ENCODE measurements at regions not wholly inside any gene's neighbourhood (a gene's known extent, or its start where the extent isn't known, plus 50 kb on each side); places are given as distances from the start of the nearest gene placed in this dataset.
"Not testable (repeated sequence)": the region's sequence is repeated elsewhere in the genome, so short reads cannot be mapped to it uniquely, and the experiment has no call there.

DNA sequence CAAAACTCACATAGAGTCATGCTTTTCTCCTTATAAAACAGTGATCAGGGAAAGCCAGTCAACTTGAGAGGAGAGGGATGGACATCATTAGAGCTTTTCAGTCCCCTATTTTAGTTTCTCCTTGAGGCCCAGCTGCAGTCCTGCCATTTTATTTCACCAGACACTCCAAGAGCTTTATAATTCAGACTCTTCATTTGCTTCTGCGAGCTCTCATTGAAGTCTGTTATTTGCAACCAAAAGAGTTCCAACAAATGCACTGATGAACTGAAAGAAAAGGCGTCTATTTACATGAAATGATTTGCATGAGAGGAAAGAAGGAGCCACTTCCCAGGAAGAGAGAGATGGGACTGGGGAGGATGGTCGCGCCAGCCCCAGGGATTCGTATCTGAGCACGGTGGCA is 86.8 kb downstream of the NDUFA12 start:
- DNase-seq, result no peak

DNA sequence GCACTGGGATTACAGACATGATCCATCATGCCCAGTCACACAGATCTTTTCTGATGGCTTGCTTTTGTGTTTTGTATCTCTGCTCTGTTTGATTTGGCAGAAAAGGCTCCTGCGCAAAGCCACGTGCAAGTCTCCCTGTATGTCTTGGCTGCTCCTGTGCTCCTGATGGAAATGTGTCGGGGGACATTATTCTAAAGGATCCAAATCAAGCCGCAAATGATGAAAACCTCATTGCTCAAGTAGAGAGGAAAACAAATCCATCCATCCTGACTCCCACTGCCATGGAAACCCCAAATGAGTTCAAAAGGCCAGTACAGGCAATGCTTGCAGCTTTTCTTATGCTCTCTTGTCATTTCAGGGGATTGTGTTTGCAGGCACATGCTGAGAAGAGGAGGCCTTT is 93.8 kb downstream of the NDUFA12 start:
- DNase-seq, result no peak

DNA sequence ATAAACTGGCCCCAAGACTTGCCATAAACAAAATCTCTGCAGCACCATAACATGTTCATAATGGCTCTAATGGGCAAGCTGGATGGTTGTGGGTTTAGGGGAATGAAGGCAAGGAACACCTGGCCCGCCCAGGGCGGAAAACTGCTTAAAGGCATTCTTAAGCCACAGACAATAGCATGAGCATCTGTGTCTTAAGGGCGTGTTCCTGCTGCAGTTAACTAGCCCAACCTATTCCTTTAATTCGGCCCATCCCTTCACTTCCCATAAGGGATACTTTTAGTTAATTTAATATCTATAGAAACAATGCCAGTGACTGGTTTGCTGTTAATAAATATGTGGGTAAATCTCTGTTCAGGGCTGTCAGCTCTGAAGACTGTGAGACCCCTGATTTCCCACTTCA is 97.7 kb downstream of the NDUFA12 start:
- DNase-seq, result not testable (repeated sequence)

DNA sequence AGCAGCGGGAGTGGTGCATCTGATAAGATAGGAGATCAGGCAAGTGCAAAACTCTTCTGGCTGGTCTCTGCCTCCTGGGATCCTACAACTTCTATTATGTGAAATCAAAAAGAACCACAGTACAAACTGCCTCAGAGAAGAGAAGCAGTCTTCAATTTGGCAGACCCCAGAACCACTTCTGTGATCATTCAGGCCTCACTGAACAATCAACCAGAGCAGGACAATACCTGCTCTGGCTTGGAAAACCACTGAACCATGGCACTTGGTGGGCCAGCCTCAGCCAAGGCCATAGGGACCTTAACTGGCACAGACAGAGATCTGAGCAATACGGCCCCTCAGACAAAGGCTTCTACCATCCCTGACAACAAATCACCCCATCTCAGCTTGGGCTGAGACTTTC is 103.0 kb downstream of the NDUFA12 start:
- DNase-seq, result no peak

DNA sequence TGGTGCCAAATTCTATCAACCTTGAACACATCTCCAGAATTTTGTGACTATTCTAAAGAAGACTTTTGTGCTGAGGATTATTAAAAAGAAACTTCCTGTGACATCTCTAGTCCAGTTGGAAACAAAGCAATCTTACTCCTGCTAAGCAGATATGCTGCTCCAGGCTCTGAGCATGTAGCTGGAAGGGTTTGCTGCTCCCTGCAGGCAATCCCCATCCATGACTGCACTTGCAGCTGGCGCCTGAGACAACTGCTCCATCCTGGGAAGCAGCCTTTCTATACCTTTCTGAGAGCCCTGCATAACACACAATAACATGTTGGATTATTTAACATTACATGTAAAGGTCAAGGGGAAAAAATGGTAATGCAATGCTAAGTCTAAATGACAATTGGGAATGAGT is 105.1 kb downstream of the NDUFA12 start:
- DNase-seq, result no peak

DNA sequence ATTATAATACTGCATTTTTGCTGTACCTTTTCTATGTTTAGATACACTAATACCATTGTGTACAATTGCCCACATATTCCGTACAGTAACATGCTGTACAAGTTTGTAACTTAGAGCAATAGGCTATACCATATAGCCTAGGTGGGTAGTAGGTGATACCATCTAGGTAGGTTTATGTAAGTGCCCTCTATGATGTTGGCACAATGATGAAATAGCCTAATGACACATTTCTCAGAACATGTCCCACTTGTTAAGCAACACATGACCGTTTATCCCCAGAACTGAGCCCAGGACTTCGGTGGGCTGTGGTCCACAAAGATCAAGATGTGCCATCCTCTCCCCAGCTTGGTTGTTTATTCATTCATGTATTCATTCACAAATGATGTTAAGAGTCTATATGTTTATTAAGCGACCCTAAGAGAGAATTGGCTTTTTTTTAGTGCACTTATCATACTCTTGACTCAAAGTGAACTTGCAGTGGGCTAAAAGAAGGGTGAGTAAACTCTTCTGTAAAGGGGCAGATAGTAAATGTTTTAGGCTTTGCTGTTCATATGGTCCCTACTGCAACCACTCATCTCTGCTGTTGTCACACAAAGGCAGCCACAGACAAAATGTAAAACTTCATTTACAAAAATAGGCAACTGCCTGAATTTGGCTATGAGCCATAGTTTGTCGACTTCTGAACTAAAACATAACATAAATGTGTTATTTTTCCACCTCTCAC is 110.8 kb downstream of the NDUFA12 start:
- DNase-seq, result no peak

DNA sequence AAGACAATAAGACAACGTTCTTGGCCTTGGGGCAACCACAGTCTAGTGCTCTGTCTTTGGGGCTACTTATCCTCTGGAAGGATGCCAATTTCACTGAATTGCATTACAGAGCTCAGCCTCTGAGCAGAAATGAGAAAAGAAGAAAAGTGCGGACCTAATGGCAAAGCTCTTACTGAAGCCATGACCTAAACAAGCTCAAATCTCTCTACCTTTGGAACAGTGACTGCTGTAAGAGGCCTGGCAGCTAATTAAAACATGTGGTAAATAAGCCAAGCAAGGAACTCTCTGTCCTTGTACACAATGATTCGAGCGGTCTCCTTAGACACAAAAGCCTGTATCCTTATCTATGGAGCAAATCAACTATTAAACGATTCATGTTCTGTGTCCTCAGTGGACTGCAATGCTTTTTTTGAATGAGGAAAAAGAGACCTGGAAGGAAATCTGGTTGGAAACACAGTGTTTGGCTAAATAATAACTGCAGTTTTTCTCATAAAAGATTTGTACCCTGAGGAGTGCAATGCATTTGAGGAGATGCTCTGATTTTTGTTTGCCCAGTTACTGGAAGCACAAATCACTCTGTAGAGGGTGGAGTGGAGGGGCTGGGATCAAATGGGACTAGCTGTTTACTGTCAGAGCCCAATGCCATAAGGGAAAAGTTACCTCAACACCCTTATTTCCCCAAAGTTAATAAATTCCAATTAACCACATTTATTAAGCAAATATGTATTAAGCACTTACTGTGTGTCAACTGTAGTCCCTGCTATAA is 113.9 kb downstream of the NDUFA12 start:
- DNase-seq, result no peak

DNA sequence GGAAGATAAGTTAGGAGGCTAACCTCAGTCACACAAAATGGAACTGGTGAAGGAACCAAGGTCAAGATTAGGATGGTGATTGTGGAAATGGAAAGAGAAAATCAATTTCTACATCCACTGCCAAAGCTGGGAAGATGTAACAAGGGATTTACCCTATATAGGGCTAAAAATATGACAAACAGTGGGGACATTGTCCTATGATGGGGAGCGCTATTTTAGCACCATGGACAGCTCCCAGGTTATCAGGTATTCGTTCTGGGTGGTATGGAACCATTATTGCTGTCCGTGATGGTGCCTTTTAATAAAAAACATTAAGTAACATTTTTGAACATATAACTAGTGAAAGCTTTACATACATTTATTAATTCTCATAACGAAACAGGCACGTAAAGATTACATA is 124.0 kb downstream of the NDUFA12 start:
- no peak for DNase-seq

DNA sequence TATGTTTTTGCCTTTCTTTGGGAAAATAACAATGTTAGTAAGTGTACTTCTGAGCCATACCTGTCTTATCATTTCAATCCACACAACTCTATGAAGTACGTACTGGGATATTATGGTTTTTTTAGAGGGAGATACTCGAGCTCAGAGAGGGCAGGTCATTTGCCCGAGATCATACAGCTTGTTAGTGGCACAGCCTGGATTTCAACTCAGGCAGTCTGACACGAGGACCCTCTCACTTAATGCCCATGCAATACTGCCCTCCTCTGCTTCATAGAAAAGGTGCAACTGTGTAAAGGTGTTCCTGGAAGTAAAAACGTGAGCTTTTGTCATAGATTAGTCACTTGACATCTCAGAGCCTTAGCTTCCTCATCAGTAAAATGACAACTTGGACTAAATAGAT is 128.0 kb downstream of the NDUFA12 start:
- DNase-seq, result peak; percentile 81

DNA sequence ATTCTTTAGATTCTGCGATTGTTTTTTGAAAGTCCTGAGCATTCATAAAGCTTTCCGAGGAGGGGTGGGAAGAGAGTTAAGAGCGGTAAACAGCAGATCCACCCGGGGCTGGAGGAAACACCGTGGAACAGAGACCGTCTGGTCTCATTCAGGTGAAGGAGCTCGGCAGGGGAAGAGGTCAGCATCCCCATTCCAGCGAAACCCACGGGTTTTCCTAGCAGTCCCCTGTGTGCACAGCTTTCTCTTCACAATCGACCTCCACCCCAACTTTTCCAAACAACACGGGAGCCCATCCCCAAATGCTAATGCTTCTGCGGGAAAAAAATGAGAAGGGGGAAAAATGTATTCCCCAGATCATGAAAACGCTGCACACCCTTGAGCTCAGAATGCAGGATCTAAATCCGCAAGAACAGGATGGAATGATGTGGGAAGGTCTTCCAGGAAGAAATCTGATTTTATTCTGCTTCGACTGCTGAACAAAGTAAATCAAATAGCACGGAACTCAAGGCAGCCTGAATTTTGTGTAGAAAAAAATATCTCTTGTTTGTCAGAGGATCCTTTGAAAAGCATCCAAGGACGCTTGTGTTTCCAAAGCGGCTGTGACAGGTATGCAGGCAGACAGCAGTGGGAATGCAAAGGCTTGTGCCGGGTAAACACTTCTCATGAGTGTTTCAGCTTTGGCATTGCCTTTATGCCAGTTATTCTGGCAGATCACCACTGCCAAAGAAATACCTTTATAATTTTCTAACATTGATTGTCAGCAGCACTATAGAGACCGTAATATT is 128.8 kb downstream of the NDUFA12 start:
- peak; percentile 43 for DNase-seq

DNA sequence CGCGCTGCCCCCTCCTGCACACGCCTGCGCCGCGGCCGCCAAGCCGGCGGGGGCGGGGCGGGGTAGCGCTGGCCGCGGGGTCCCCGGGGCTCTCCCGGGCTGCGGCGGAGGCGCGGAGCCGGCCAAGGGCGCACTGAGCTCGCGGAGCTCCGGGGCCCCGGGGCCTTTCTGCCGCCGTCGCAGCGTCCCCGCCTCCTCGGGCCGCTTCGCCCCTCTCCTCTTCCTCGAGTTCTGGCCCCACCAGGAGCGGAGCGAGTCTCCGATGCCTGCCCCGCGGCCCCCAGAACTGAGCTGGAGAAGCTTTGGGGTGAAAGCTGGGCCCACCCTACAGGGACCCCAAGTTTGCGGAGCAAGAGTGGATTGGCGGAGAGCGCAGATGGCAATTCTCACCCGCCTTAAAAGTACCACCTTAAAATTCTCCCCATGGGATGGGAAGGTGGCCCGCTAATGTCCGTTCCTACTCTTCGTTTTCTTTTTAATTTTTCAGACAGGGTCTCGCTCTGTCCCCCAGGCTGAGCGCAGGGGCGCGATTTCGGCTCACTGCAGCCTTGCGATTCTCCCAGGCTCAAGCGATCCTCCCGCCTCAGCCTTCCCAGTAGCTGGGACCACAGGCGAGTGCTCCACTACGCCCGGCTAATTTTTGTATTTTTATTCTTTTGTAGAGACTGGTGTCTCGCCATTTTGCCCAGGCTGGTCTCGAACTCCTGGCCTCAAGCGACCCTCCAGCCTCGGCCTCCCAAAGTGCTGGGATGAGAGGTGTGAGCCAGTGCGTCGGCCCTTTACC is 129.6 kb downstream of the NDUFA12 start:
- DNase-seq, result no peak

DNA sequence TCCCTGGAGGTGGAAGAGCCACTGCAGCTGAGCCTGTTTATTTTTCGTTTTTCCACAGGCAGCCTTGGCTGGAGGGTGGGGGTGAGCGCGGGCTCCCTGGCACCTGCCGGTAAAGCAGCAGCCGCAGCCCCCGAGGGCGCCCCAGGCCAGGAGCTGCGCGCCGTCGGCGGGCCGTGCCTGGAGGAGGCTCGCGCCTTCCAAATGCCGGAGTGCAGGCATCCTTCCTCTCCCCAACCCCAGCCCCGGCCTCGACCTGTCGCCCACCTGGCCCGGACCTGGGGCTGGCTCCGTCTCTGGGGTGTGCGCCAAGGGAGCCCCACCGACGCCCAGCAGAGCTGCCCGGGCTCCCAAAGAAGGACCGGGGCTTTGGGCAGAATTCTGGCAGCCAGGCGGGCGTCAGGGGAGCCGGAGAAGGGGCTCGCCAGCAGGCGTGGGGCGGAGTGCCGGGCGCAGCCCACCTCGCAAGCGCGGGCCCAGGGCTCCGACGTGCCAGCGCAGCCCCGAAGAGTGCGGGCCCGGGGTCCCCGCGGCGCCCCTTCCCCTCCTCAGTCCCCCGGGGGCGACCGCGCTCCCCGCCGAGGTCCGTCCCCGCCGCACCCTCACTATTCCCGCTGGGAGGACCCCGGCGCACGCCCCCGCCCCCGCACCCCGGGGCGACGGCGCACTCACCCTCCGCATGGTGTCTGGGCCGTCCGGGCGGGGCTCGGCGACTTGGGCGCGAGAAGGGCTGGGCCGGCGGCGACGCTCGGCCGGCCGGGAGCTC is 130.3 kb downstream of the NDUFA12 start:
- peak; percentile 11 for DNase-seq

DNA sequence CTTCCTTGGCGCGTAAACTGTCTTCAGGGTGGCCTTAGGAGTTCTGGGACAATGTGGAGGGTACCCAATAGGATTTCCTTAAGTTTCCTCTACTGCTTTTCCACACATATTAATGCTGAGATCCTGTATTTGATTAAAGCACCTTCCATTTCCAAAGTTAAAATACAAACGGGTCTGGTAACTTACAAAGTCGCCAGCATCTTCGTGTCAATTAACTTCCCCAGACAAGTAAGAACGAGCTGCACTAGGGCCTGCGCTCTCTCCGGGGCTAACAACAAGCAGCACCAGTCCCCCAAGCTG is 130.9 kb downstream of the NDUFA12 start:
- DNase-seq, result no peak

DNA sequence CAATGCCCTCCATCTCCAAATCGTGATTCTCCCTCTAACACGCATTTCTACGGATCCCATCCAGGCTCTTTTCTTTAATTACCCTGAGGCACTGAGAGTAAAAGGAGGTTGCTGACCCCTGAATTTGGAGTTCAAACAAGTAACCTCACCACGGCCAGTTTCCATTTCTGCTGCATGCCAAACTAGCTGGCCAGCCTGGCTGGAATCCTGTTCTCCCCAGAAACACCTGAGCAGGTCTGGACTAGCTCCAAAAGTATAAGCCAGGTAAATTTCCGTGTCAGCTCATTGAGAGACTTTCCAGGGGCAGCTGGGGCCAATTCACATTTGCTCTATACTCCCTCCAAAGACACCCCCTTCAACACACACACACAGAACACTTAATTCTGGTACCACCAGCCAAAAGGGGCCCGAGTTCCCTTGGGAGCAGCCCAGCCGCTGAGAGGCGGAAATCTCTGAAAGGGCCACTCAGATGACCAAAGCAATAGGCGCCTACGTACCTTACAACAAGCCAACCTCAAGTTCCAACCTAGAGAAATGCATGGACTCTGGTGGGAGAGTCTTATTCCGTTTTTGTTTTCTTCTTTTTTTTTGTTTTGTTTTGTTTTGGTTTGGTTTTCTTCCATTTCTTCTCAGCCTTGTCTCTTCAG is 131.4 kb downstream of the NDUFA12 start:
- DNase-seq, result no peak

DNA sequence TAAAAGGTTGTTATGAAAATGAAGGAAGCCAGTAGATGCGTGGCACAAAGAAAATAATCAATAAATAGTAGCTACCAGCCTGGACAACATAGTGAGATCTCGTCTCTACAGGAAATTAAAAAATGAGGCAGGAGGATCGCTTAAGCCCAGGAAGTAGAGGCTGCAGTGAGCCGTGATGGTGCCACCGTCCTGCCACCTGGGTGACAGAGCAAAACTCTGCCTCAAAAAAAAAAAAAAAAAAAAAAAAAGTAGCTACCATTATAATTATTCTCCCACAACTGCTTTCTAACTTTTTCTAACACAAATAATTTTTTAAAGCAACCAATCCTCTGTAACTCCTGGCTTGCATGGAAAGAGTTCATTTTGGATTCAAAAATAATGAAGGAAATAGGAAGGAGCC is 133.0 kb downstream of the NDUFA12 start:
- DNase-seq, result no peak

DNA sequence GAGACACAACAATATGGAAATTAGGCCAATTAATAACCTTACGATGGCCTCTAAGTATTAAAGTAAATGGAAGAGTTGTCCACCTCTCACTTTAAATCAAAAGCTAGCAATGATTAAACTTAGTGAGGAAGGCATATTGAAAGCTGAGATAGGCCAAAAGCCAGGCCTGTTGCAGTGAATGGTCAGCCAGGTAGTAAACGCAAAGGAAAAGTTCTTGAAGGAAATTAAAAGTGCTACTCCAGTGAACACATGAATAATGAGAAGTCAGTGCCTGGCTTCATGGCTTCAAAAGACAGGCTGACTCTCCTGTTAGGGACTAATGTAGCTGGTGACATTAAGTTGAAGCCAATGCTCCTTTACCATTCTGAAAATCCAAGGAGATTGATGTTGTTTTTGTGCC is 135.3 kb downstream of the NDUFA12 start:
- no peak for DNase-seq

DNA sequence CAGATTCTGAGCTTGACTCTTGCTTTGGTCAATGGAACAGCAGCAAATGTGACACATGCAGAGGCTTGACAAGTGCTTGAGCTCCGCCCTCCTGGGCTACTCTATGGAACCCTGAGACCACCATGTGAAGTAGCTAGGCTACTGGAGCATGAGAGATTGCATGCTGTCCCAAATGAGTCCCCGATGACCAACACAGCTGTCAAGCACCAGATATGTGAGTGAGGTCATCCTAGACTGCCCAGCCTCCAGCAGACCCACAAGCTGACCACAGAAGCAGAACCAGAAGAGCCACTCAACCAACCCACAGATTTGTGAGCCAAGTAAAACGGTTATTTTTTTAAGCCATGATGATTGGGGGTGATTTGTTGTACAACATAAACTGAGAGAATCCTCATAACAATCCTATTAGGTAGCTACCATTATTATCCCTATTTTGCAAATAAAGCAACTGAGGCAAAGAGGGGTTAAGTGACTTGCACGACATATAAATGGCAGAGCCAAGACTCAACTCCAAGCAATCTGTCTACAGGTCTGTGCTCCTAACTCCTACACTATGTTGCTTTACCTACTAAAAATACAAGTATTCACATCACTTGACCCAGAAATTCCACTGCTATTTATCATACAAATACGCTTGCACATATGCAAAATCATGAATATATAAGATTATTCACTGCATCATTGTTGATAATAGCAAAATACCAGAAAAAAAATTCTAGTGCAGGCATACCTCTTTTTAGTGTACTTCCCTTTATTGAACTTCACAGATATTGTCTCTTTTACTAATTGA is 136.2 kb downstream of the NDUFA12 start:
- DNase-seq, result no peak

DNA sequence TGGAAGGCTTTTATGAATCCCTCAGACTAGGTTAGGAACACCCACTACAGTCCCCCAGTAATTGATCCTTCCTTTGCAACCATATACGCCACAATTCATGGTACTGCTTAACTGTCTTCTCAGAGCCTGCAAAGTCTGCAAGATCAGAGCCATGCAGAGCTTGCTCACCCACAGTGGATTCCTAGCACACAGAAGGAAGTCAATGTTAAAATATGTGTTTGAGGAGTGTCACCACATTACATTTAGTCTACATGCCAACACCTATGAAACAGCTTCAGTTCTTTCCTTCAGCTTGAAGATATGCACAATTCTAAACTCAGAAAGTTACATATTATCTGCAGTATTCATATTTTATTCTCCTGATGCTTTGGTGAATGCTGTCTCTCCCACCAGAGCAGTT is 138.5 kb downstream of the NDUFA12 start:
- DNase-seq, result no peak

DNA sequence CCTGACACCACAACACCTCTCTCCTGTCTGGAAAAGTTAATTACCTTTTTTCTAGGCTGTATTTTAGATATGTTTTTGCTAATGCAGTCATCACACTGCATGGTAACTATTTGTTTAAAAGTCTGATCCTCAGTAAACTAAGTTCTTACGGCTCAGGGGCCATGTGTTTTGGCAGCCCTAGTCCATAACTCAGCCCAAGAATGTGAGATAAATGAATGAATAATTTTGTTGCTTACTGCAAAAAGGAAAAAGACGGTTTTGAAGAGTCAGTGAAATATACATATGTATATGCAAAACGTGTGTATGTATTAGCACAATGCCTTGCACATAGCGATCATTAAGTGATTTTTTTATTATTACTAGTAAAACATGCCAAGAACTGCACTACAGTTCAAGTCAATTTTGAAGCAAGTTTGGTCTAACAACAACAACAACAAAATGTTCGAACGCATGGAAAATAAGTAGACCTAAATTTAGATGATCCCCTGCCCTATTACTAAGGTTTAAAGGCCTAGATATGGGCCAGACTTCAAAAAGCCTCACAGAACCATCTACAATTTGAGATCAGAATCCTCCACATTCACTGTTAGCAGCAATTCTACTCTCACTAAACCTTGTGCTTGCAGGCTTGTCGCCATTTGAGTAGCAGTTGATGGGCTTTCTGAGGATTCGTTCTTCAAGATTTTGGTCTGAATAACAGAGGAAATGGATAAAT is 140.0 kb downstream of the NDUFA12 start:
- DNase-seq, result no peak

DNA sequence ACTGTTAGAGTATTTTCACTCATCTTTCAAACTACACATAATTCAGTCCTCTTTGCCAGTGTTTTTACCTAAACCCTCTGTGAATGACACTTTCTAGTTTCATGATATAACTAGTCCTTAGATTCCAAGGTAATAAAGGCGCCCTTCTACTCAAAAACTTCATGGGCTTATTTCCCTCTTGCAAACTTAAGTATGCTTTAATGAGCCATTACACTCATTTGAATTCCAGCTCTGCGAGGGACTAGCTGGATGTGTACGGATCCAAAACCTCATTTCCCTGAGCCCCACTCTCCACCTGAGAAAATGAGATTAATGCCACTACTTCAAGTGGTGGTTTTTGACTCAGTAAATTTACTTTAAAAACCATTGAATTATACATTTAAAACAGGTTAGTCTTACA is 141.1 kb downstream of the NDUFA12 start:
- no peak for DNase-seq

Data from NCI-H2171 treated with DMSO at 0.1 percent for 48 hours (cell line).